Mesendoderm (in vitro differentiated cells): ENCODE measurements at regions not wholly inside any gene's neighbourhood (a gene's known extent, or its start where the extent isn't known, plus 50 kb on each side); places are given as distances from the start of the nearest gene placed in this dataset.
"Not testable (repeated sequence)": the region's sequence is repeated elsewhere in the genome, so short reads cannot be mapped to it uniquely, and the experiment has no call there.

Source experiments
- DNase-seq: peaks from one replicate; pipeline ENCODE4 v3.0.0; 2013
- H2AK5ac ChIP-seq: 2 replicates; pipeline ENCODE4 v1.6.1; 2013; ENCODE audit warnings: low read length, inconsistent platforms
- H2BK120ac ChIP-seq: 2 replicates; pipeline ENCODE4 v1.6.1; 2013; ENCODE audit warnings: low read depth, mild to moderate bottlenecking, low read length, moderate library complexity, mixed read lengths
- H2BK15ac ChIP-seq: replicated peaks from 2 replicates; pipeline ENCODE4 v1.6.1; 2013; ENCODE audit warnings: low read depth, mild to moderate bottlenecking, moderate library complexity
- H2BK5ac ChIP-seq: 2 replicates; pipeline ENCODE4 v1.6.1; 2013; ENCODE audit warnings: low read length, inconsistent platforms
- H3K18ac ChIP-seq: 2 replicates; pipeline ENCODE4 v1.6.1; 2013; ENCODE audit warnings: mild to moderate bottlenecking, low read length, mixed read lengths
- H3K23ac ChIP-seq: one replicate; pipeline ENCODE4 v1.6.1; 2013; ENCODE audit warnings: low read length
- H3K27ac ChIP-seq: 2 replicates; pipeline ENCODE4 v1.5.1; 2013; ENCODE audit warnings: low read depth, mild to moderate bottlenecking, inconsistent platforms, low read length, moderate library complexity
- H3K27me3 ChIP-seq: 2 replicates; pipeline ENCODE4 v1.6.1; 2013; ENCODE audit warnings: low read length, control low read depth, mild to moderate bottlenecking, inconsistent platforms; ENCODE audit not compliant: insufficient read depth, poor library complexity
- H3K36me3 ChIP-seq: 2 replicates; pipeline ENCODE4 v1.6.1; 2013; ENCODE audit warnings: low read length, inconsistent platforms; ENCODE audit not compliant: control insufficient read depth, insufficient read depth
- H3K4ac ChIP-seq: one replicate; pipeline ENCODE4 v1.6.1; 2013; ENCODE audit warnings: low read depth, mild to moderate bottlenecking, low read length, moderate library complexity
- H3K4me1 ChIP-seq: 2 replicates; pipeline ENCODE4 v1.6.1; 2013; ENCODE audit warnings: low read depth, low read length, inconsistent platforms; ENCODE audit not compliant: control insufficient read depth
- H3K4me2 ChIP-seq: 2 replicates; pipeline ENCODE4 v1.6.1; 2013; ENCODE audit warnings: low read length
- H3K4me3 ChIP-seq: 2 replicates; pipeline ENCODE4 v1.5.1; 2013; ENCODE audit warnings: mild to moderate bottlenecking, low read length
- H3K56ac ChIP-seq: one replicate; pipeline ENCODE4 v1.6.1; 2013; ENCODE audit warnings: low read length
- H3K79me1 ChIP-seq: 2 replicates; pipeline ENCODE4 v1.6.1; 2013; ENCODE audit warnings: low read length, inconsistent platforms
- H3K79me2 ChIP-seq: 2 replicates; pipeline ENCODE4 v1.6.1; 2013; ENCODE audit warnings: mild to moderate bottlenecking, low read length; ENCODE audit not compliant: control insufficient read depth, insufficient read depth
- H3K9ac ChIP-seq: 2 replicates; pipeline ENCODE4 v1.6.1; 2013; ENCODE audit warnings: low read length, inconsistent platforms
- H4K5ac ChIP-seq: one replicate; pipeline ENCODE4 v1.6.1; 2013; ENCODE audit warnings: low read length
- H4K8ac ChIP-seq: one replicate; pipeline ENCODE4 v1.6.1; 2013; ENCODE audit warnings: low read depth, mild to moderate bottlenecking, control low read depth, low read length, moderate library complexity
- WGBS: extraction: QIAGEN DNeasy Blood & Tissue Kit; methylation state at CpG from one replicate; pipeline ENCODE4 v1.1.7; 2013; ENCODE audit warnings: low lambda C conversion rate, missing lambda C conversion rate; ENCODE audit not compliant: insufficient coverage; ENCODE audit errors: extremely low coverage; 5-methylcytosine and 5-hydroxymethylcytosine counted together

GRCh38 chr7:119879835-119880234 lies 393.1 kb upstream of the KCND2 start:
- no peak overlapping the region for H3K23ac ChIP-seq
- no peak for DNase-seq
- H2BK15ac ChIP-seq, result no peak overlapping the region
- no peak overlapping the region for H4K5ac ChIP-seq
- WGBS, result no CpG with 5 or more reads among the region's 1 CpG
- no peak overlapping the region for H3K4me2 ChIP-seq
- H3K4ac ChIP-seq, result no peak overlapping the region
- H3K79me2 ChIP-seq, result no peaks in the 10 kb centered on the region
- no peaks in the 10 kb centered on the region for H3K27me3 ChIP-seq
- H3K4me1 ChIP-seq, result no peaks in the 10 kb centered on the region
- no peak overlapping the region for H2BK120ac ChIP-seq
- H3K79me1 ChIP-seq, result no peaks in the 10 kb centered on the region
- H3K27ac ChIP-seq, result no peak overlapping the region
- no peak overlapping the region for H3K56ac ChIP-seq
- H4K8ac ChIP-seq, result no peak overlapping the region
- no peaks in the 10 kb centered on the region for H3K36me3 ChIP-seq
- H3K18ac ChIP-seq, result no peak overlapping the region
- H3K9ac ChIP-seq, result no peak overlapping the region
- no peak overlapping the region for H2AK5ac ChIP-seq
- H3K4me3 ChIP-seq, result no peak overlapping the region
- no peak overlapping the region for H2BK5ac ChIP-seq

GRCh38 chr7:119886007-119886406 lies 387.0 kb upstream of the KCND2 start:
- no peak overlapping the region for H4K5ac ChIP-seq
- no peak overlapping the region for H2AK5ac ChIP-seq

GRCh38 chr7:119886525-119886924 lies 386.4 kb upstream of the KCND2 start:
- not testable (repeated sequence) for H3K79me2 ChIP-seq, H2AK5ac ChIP-seq, H3K23ac ChIP-seq, H4K8ac ChIP-seq, H3K36me3 ChIP-seq, H4K5ac ChIP-seq, H3K4me2 ChIP-seq, H3K27ac ChIP-seq, H3K79me1 ChIP-seq, H3K27me3 ChIP-seq, H3K4me1 ChIP-seq, H3K56ac ChIP-seq, H2BK120ac ChIP-seq, H3K9ac ChIP-seq, H3K18ac ChIP-seq, H2BK5ac ChIP-seq, DNase-seq, H3K4me3 ChIP-seq, H2BK15ac ChIP-seq, H3K4ac ChIP-seq
- no CpG with 5 or more reads among the region's 3 CpGs for WGBS

More at GRCh38 chr7:119886007-119886406, 387.0 kb upstream of the KCND2 start:
- H2BK5ac ChIP-seq, result no peak overlapping the region
- no peak for DNase-seq
- no peak overlapping the region for H3K4me3 ChIP-seq
- WGBS, result no CpG with 5 or more reads among the region's 3 CpGs
- H3K4me2 ChIP-seq, result no peak overlapping the region
- H2BK15ac ChIP-seq, result no peak overlapping the region
- no peaks in the 10 kb centered on the region for H3K79me2 ChIP-seq
- no peaks in the 10 kb centered on the region for H3K4me1 ChIP-seq
- no peak overlapping the region for H3K18ac ChIP-seq
- H3K27me3 ChIP-seq, result no peaks in the 10 kb centered on the region
- H3K56ac ChIP-seq, result no peak overlapping the region
- H3K23ac ChIP-seq, result no peak overlapping the region
- H2BK120ac ChIP-seq, result no peak overlapping the region
- no peaks in the 10 kb centered on the region for H3K79me1 ChIP-seq
- no peak overlapping the region for H4K8ac ChIP-seq
- no peak overlapping the region for H3K4ac ChIP-seq
- H3K36me3 ChIP-seq, result no peaks in the 10 kb centered on the region
- H3K9ac ChIP-seq, result no peak overlapping the region
- H3K27ac ChIP-seq, result peak overlapping the region; percentile 9

GRCh38 chr7:119888251-119888650 lies 384.7 kb upstream of the KCND2 start:
- Histone ChIP-seq H3K27ac (no peak overlapping the region), H3K79me1 (no peaks in the 10 kb centered on the region), H3K18ac (no peak overlapping the region), H3K4me2 (no peak overlapping the region), H2BK5ac (no peak overlapping the region), H3K4me3 (no peak overlapping the region), H3K4me1 (no peaks in the 10 kb centered on the region), H2BK120ac (no peak overlapping the region), H2BK15ac (no peak overlapping the region), H4K8ac (no peak overlapping the region), H2AK5ac (no peak overlapping the region), H4K5ac (no peak overlapping the region), H3K23ac (no peak overlapping the region), H3K9ac (no peak overlapping the region), H3K4ac (no peak overlapping the region), H3K36me3 (no peaks in the 10 kb centered on the region), H3K27me3 (no peaks in the 10 kb centered on the region), H3K56ac (no peak overlapping the region), H3K79me2 (no peaks in the 10 kb centered on the region)
- DNase-seq, result no peak
- WGBS, result no CpG with 5 or more reads among the region's 1 CpG

GRCh38 chr7:119890631-119891030 lies 382.3 kb upstream of the KCND2 start:
- Histone ChIP-seq H2BK120ac (no peak overlapping the region), H2BK15ac (no peak overlapping the region), H3K27me3 (no peaks in the 10 kb centered on the region), H3K36me3 (no peaks in the 10 kb centered on the region), H3K4me3 (no peak overlapping the region), H3K4me1 (no peaks in the 10 kb centered on the region), H3K56ac (no peak overlapping the region), H3K4ac (no peak overlapping the region), H3K18ac (no peak overlapping the region), H2BK5ac (no peak overlapping the region), H4K8ac (no peak overlapping the region), H3K27ac (no peak overlapping the region), H3K9ac (no peak overlapping the region), H3K23ac (no peak overlapping the region), H3K4me2 (no peak overlapping the region), H3K79me1 (no peaks in the 10 kb centered on the region), H2AK5ac (no peak overlapping the region), H3K79me2 (no peaks in the 10 kb centered on the region), H4K5ac (no peak overlapping the region)
- WGBS, result no CpG with 5 or more reads among the region's 12 CpGs
- DNase-seq, result no peak

- no peaks in the 10 kb centered on the region for H3K79me2 ChIP-seq
- H3K4me1 ChIP-seq, result no peaks in the 10 kb centered on the region
- no peak overlapping the region for H3K56ac ChIP-seq
- no peak overlapping the region for H3K18ac ChIP-seq
- H3K36me3 ChIP-seq, result no peaks in the 10 kb centered on the region
- no peaks in the 10 kb centered on the region for H3K27me3 ChIP-seq
- no peak overlapping the region for H2BK120ac ChIP-seq
- peak; percentile 11 for DNase-seq
- WGBS, result no CpG with 5 or more reads among the region's 1 CpG
- no peak overlapping the region for H3K9ac ChIP-seq
- no peak overlapping the region for H3K27ac ChIP-seq
- H4K5ac ChIP-seq, result no peak overlapping the region
- no peak overlapping the region for H2AK5ac ChIP-seq
- no peak overlapping the region for H3K4me2 ChIP-seq
- H3K79me1 ChIP-seq, result no peaks in the 10 kb centered on the region
- H3K4ac ChIP-seq, result no peak overlapping the region
- no peak overlapping the region for H2BK5ac ChIP-seq
- H2BK15ac ChIP-seq, result no peak overlapping the region
- no peak overlapping the region for H3K4me3 ChIP-seq
- H3K23ac ChIP-seq, result no peak overlapping the region
- no peak overlapping the region for H4K8ac ChIP-seq
Measured at GRCh38 chr7:119895320-119895719, 377.7 kb upstream of the KCND2 start.
